ENCODE measurements at regions not wholly inside any gene's neighbourhood (a gene's known extent, or its start where the extent isn't known, plus 50 kb on each side); places are given as distances from the start of the nearest gene placed in this dataset.
A peak's percentile ranks its signal among the peaks of the same experiment; 100 is the strongest.

DNA sequence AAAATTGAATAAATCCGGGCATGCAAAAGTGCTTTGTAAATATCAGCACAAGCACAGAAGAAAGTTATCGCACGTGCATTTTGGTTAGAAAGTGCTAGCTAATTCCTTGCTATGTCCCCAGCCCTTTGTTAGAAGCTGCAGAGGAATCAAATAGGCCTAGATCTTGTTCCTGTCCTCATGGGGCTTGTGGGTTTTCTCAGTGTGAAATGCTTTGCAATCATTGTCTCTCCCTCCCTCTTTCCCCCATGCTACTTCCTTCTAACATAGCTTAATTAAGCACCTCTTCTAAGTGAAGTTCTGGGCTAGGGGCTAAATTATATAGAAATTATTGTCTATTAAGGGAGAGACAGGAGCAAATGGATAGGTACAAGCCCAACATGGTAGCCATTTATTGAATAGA lies 271.7 kb downstream of the RPLP1 start:
- no peak for DNase-seq (ENCODE audit: low read depth in 4 of 4, low spot score in 2 of 4)

DNA sequence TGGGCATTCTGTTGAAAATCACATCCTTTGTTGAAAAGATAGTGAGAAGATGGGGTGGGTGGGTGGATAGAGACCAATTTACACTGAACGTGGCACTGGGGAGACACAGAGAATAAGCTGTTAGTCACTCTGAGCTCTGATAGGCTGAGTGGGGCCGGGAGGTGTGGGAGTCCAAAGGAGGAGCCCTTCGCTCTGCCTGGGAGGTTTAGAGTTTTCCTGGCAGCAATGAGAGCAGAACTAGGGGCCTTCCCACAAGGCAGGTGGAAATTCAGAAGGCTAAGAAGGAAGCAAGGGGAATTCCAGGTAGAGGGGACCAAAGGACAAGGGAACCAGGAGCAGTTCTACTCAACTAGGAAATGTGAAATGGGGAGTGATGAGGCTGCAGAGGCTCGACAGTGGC lies 272.7 kb downstream of the RPLP1 start:
- DNase-seq (ENCODE audit: low read depth in 4 of 4, low spot score in 2 of 4): no peak

DNA sequence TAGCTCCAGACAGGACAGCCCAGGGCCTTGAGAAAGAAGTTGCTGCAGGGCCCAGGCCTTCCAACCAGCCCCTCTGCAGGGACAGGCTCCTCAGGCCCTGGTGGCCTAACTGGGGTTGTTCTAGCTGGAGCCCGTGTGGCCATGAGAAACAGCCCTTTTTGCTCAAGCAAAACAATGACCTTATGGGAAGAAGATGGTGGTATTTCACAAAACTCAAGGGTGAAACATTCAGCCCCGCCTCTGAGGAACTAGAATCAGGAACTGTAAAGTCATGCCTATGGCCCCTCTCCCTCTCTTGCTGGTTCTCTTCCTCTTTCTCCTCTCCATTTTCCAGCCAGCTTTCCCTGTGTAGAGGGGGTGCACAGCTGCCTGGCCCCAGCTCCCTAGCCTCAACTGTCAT lies 273.3 kb downstream of the RPLP1 start:
- no peak for DNase-seq (ENCODE audit: low read depth in 4 of 4, low spot score in 2 of 4)

DNA sequence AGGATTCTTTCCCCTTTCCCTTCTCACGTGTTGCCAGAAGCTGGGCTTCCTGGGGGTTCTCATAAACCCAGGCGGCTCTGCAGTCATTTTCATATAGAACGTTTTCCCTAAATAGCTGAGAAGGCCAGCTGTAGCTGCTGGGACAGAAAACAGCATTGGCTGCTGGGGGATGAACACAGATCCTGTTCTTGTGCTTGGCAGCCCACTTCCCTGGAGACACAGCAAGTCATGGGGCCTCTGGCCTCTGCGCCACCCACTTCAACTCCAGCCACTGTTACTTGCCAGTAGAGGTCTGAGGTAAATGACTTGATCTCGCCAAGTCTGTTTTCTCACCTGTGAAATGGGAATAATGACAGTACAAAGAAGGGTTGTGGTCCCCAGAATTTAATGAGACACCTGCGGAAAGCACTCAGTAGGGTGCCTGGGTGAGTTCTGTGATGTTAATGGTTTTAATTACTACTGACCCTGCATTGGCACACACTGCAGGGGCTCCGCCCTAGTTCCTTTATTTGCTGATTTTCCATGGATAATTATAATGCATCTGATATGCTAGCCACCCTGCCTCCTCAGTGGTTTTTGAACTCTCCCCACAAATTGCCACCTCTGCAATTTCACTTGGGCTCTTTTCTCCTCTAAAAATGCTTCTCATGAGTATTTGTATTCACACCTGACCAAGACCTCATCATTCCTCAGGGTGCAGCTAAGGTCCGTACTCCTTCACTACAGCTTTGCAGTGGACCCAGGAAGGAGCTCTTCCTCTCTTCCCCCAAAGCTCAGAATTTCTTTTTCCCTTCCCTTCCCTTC lies 274.7 kb downstream of the RPLP1 start:
- no peak for DNase-seq (ENCODE audit: low read depth in 4 of 4, low spot score in 2 of 4)

DNA sequence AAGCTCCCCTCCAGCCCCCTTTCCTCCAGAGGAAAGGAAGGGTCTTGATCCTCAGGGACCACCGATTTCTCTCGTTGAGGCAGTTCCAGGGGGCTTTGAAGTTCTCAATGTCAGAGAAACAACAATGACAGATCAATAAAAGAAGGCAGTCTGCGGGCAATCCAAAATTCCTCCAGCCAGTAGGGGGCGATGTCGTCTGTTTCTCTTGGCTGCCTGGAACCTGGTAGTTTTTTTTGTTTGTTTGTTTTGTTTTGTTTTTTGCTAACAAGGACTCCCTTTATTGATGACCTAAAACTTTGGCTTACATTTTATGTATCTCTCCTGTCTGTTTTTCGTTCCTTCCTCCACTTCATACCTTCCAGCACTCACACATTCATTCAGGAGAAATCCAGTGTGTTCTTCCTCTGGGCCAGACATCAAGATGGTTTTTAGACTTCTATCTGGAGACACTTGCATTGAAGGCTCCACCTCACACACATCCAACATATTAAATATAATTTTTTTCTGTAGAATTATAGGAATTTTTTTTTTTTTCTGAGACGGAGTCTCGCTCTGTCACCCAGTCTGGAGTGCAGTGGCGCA lies 276.6 kb downstream of the RPLP1 start:
- DNase-seq (ENCODE audit: low read depth in 4 of 4, low spot score in 2 of 4): no peak

DNA sequence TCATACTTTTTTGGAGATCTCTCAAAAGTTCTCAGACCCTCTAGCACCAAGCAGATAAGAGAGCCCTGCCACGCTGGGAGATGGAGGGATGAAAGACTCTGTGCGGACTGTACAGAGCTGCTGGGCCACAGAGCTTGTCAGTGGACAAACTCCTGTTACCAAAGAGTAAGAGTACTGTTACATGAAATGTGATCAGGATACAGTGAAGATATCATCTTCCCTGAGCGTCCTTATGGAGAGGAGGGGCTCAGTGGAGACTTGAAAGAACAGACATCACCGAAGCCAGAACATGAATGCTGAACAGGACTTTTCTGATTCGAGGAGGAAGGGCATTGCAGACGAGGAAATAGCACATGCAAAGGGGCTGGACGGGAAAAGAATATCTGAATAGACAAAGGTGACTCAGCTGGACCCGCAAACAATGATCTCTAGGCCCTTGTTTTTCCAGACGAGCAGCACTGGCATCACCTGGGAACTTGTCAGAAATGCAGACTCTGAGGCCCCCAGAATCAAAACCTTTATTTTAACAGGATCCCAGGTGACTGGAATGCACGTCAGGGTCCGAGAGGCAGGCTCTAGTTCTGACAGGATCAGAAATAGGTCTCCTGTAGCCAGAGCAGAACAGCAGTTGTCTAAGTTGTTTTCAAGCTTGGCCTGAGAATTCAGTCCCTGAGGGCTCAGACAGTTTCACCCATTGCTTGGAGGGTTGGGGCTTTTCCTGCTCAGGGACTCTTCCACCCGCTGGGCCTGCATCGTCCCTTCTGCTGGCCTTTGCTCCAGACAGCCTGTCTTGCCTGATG lies 277.9 kb downstream of the RPLP1 start:
- DNase-seq (ENCODE audit: low read depth in 4 of 4, low spot score in 2 of 4): no peak

DNA sequence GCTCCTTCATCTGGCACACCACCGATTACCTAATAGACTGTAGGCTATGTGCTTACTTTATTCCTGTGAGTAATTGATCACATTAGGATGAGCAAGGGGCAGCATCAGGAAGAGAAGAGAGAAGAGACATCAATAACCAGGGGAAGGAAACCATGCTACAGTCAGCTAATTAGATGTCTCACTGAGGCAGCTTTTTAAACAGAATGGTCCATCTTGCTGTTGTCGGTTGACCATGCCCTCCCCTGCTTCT lies 278.4 kb downstream of the RPLP1 start:
- DNase-seq (ENCODE audit: low read depth in 4 of 4, low spot score in 2 of 4): no peak

DNA sequence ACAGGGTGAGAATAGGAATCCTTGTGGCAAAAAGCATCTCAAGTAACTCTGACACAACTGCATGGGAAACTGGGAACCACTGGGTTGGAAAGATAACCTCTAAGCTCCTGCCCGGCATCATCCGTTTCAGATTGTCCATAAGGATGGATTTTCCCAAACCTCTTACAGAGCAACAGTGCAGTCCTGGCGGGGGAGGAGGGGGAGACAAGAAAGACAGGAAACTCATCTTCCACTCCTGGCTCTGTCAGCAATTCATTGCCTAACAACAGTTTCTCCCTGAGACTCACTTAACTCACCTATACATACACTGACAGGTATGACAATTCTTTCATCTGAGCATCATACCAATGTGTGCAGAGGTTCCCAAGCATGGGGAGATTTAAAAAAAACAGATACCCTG lies 279.0 kb downstream of the RPLP1 start:
- no peak for DNase-seq (ENCODE audit: low read depth in 4 of 4, low spot score in 2 of 4)

DNA sequence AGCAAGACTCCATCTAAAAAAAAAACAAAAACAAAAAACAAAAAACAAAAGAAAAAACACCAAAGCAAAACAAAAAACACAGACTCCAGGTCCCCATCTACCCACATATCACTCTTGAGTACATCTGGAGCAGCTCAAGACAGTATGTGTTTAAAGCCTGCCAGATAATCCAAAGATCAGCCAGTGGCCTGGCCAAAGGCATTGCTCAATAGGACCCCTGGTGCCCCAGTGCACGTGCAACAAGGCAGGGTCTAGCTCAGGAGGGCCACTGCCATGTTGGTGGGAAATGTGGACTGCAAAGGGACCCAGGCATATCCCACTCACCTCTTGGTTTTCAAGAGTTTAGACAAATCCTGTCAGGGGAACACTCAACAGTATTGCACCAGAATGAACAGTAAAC lies 279.5 kb downstream of the RPLP1 start:
- DNase-seq (ENCODE audit: low read depth in 4 of 4, low spot score in 2 of 4): no peak

DNA sequence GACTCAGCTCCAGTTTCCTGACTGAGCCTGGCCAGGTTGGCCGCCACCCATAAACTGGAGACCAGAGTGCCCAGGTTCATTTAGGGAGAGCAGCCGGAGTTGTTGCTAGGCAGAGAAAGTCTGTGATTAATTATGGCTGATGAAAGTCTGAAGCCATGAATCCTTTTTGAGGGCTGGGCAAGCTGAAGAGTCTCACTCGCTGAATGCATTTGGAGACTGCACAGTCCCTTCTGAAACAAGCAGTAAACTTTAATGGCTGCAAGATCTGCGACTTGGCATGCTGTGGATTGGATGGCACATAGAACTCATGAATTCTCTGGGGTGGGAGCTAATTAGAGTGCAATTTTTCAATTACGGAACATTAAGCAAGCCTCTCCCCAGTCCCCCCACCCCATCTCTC lies 282.1 kb downstream of the RPLP1 start:
- DNase-seq (ENCODE audit: low read depth in 4 of 4, low spot score in 2 of 4): no peak

DNA sequence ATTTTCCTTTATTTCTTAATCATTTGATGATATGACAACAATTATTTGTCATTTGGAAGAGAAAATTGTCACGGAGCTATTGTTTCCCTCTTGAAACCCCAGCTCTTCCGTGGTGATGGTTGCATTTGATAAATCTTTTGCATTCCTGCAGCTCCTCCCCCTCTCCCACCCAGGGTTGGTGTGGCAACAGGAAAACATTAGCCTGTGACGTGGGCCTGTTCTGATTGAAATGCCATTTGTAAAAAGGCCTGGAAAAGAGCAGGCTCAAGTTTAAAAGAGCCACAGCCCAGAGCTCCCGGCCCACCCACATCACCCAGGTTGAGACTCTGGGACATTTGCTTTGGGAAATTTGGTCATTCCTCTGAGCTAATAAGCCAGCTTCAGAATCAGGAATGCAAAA lies 282.5 kb downstream of the RPLP1 start:
- DNase-seq (ENCODE audit: low read depth in 4 of 4, low spot score in 2 of 4): peak in 1 of 4 donors; percentile 63

DNA sequence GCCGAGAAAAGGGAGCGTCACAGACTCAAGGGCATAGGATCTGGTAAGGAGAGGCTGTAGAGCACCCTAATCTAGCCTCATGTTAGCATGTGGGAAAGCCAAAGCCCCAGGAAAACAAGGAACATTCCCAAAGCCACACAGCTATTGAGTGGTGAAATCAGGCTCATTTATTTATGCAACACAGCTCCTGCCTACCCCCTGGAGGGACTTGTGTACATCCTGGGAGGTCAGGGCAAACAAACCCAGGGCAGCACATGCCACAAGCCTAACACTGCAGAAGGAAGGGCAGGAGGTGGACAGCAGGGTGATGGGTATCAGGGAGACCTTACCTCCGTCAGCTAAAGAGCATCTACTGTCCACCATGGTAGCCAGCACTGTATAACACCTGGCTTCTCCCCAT lies 283.5 kb downstream of the RPLP1 start:
- DNase-seq (ENCODE audit: low read depth in 4 of 4, low spot score in 2 of 4): no peak

DNA sequence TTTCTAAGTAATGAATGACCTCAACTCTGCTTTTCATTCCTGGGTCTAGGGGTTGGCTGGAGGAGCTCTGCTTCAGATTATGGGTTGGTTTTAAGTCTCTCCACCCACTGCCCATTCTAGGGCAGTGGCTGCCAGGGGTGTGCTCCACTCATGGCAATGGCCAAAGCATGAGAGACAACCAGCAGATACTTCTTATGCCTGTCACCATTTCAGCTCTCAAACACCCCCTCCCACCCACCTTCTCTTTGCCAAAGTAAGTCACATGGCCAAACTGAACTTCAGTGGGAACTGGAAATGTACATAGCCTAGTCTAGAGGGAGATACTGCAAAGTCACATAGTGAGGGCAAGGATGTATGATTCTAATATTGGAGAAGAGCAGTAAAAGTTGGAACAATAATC lies 285.3 kb downstream of the RPLP1 start:
- DNase-seq (ENCODE audit: low read depth in 4 of 4, low spot score in 2 of 4): no peak

DNA sequence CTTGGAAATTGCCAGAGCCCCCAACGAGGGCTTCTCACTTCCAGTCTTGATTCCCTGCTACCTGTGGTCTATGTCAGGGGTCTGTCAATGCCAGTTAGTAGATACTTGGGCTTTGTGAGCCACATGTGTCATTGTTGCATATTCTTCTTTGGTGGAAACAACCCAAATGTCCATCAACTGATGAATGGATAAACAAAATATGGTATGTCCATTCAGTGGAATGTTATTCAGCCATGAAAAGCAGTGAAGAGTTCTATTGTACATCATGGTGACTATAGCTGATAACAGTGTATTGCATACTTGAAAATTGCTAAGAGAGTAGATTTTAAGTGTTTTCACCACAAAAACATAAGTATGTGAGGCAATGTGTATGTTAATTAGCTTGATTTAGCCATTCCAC lies 288.1 kb downstream of the RPLP1 start:
- no peak for DNase-seq (ENCODE audit: low read depth in 4 of 4, low spot score in 2 of 4)

DNA sequence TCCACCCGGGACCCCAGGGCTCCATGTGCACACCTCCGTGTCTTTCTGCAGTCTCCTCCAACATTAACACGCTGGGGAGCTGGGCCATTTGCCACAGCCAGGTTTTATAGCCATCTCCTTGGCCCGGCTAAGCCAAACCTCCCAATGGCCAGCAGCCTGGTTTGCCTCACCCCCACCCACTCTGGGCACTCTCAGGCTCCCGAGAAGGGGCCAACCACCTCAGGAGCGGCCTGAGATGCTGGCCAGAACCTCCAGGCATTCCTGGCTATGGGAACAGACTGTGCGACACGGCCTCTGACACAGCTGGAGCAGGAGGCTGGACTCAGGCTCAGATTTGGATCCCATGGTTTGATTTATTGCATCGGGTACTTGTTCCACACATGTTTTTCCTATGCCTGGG lies 289.7 kb downstream of the RPLP1 start:
- DNase-seq (ENCODE audit: low read depth in 4 of 4, low spot score in 2 of 4): no peak

DNA sequence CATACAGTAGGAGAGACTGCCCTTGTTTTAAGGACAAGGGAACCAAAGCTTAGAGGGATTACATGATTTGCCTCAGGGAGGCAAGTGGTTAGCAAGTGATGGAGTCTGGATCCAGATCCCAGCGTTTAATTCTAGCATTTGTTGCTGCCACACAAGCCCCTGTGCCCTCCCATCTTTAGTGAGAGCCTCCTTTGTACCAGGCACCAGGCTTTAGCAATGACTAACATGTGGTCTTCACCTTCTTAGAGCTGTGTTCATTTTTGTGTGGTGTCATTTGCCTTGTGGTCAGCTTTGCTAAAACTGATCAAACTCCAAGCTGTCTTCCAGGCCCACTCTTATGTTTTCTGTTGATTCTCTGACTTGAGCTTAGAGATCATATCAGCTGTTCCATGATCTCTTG lies 290.5 kb downstream of the RPLP1 start:
- DNase-seq (ENCODE audit: low read depth in 4 of 4, low spot score in 2 of 4): no peak

DNA sequence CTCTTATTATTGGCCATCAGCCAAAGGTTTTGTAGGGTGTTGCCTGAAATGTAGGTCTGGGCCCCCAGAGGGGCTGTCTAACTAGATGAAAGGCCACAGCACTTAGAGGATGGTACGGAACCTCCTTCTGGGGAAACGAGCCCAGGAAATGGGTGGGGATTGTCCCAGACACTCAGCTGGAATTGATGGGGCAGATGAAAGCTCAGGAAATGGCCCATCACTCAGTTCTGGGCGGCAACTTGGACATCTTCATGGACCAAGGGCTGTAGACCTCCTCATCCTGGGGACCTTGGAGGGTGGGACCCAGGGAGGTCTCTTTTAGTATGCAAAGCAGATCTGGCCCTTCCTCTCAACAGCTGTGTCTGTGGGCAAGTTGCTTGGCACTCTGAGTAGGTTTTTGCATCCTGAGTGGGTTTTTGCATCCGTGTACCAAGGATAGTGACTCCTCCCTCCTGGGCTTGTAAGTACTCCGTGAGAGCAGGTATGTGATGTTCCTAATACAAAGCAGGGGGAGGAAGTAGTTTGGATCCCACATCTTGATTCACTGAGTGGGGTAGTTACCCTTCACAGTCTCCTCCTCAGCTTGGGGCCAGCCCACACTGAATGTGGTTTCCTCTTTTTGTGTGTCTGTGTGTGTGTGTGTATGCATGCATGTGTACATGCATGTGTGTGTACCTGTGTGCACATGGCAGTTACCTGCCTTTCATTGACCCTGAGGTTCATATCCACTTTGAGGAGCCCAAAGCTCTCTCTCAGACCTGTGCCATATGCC lies 292.0 kb downstream of the RPLP1 start:
- no peak for DNase-seq (ENCODE audit: low read depth in 4 of 4, low spot score in 2 of 4)

DNA sequence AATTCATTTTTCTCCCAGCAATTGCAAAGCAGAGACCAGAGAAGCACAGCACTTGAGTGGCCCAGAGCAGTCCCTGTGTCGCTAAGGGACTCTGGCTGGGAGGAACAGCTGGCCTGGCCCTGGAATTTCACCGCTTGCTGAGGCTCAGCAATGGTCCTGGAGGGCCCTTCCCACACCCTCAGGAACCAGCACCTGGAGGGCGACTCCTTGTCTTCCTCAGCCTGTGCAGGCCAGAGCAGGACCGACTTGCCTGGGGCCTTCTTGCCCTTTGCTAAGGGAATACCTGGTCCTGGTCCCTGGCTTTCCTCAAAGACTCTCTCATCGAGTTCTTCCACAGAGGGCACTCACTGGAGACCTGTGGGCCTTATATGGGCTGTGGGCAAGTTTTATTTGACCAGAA lies 294.6 kb downstream of the RPLP1 start:
- DNase-seq (ENCODE audit: low read depth in 4 of 4, low spot score in 2 of 4): no peak

DNA sequence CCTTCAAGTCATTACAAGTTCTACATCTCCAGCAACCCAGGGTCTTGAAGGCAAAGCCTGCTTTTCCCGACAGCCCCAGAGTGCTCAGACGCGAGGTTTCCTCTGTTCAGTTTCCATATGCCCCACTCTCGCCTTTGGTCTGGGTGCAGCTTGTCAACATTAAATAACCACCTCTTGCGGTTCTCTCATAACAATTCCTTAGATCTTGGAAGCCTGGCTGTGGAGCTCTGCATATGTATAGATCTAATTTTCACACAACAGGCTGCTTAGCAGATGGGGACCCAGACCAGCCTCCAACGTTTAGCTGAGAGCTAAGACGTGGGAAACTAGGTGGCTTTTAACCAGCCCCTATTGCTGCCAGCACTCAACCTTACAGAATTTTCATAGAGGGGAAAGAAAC lies 295.5 kb downstream of the RPLP1 start:
- DNase-seq (ENCODE audit: low read depth in 4 of 4, low spot score in 2 of 4): no peak

DNA sequence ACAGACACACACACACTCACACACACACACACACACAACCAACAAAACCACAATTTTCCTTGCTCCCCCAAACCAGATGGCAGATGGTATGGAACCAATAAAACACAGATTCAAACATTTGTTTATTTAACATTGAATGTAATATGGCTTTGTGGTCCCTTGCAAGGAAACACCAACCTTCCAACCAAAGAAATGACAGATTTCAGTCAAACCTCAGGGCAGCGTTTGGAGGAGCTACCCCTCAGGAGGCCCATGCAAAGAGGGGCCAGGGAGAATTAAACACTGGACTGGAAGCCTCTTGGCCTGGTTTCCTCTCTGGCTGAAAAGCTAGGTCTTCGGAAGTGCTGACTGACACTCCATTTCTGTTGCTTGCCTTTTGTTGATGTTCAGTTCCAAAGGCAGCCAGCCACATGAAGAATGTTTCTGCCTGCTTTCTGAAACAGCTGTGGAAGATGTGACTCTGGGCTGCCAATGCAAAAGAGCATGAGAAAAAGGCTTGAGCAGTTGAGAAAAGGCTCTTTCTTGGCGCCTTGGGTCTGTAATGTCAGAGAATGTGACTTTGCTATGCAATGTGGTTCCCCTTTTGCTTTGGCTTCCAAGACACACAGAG lies 296.1 kb downstream of the RPLP1 start:
- DNase-seq (ENCODE audit: low read depth in 4 of 4, low spot score in 2 of 4): no peak

DNA sequence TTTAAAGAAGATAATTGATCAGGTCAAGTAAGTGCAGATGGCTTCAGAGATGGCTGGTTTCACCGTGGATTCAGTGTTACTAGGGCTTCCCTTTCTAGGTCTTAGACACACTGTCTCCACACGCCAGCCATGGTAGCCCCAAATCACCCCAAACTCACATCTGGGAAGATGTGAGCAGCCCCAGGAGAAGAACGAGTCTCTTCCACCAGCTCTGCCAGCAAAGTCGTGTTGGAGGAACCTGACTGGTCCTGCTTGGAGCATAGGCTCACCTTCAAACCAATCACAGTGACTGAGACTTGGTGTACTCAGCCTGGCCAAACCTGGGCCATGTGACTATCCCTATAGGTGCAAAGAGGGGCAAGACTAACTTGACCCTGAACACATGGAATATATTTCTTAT lies 296.7 kb downstream of the RPLP1 start:
- DNase-seq (ENCODE audit: low read depth in 4 of 4, low spot score in 2 of 4): no peak

All from left renal cortex interstitium (tissue), 4 donors.